ENCODE measurements at regions not wholly inside any gene's neighbourhood (a gene's known extent, or its start where the extent isn't known, plus 50 kb on each side); places are given as distances from the start of the nearest gene placed in this dataset.

GRCh38 chr5:52269859-52270258, 517.9 kb upstream of the ITGA1 start:
- H3K36me3 ChIP-seq (ENCODE audit: control insufficient read depth in 2 of 4, insufficient read depth in 4 of 4, low read length in 3 of 4) = no peaks in the 10 kb centered on the region
- no peak overlapping the region for H3K4ac ChIP-seq (replicated peaks; ENCODE audit: insufficient read length, low read depth, low read length)
- H2BK12ac ChIP-seq (ENCODE audit: low read depth, low read length) = no peak overlapping the region
- H3K27me3 ChIP-seq (replicated peaks in 1 of 4; ENCODE audit: control insufficient read depth in 3 of 4, extremely low read depth in 1 of 4, insufficient read depth in 3 of 4, low read length in 3 of 4) = no peaks in the 10 kb centered on the region
- POLR2A ChIA-PET (ENCODE audit: partially characterized antibody) = no interaction called here
- no peak overlapping the region for H3K4me2 ChIP-seq (ENCODE audit: insufficient read depth in 1 of 2, low read depth in 2 of 2, low read length in 2 of 2)
- no peak overlapping the region for H2BK5ac ChIP-seq (ENCODE audit: low read depth, low read length)
- no peak overlapping the region for H2BK20ac ChIP-seq (ENCODE audit: low read length)
- H2AK5ac ChIP-seq (ENCODE audit: low read depth, low read length) = no peak overlapping the region
- H3K27ac ChIP-seq (ENCODE audit: low read depth, low read length) = no peak overlapping the region
- no peak for FAIRE-seq
- H4K5ac ChIP-seq (ENCODE audit: insufficient read length, low read depth, low read length) = no peak overlapping the region
- H3K4me3 ChIP-seq (ENCODE audit: extremely low read depth in 1 of 4, insufficient read depth in 2 of 4, low read depth in 3 of 4, low read length in 4 of 4) = no peak overlapping the region
- H2BK120ac ChIP-seq (replicated peaks; ENCODE audit: low read depth, low read length) = no peak overlapping the region
- CTCF ChIA-PET (ENCODE audit: partially characterized antibody) = no interaction called here
- no peaks in the 10 kb centered on the region for H3K23me2 ChIP-seq (ENCODE audit: low read depth, low read length)
- no peak overlapping the region for H3K9ac ChIP-seq (replicated peaks in 1 of 4; ENCODE audit: extremely low read depth in 1 of 4, low read depth in 3 of 4, low read length in 3 of 4)
- no peak overlapping the region for H4K8ac ChIP-seq (ENCODE audit: extremely low read depth, insufficient read depth, low read length)
- no peaks in the 10 kb centered on the region for H3K9me3 ChIP-seq (ENCODE audit: insufficient read depth in 2 of 2, low read depth in 1 of 2, low read length in 1 of 2)
- no peak for DNase-seq (ENCODE audit: low read depth in 1 of 2, low spot score in 2 of 2)
- no peak overlapping the region for H3K14ac ChIP-seq (ENCODE audit: insufficient read length)
- TF ChIP-seq BACH1 (IDR thresholded peaks at IDR 0.05; ENCODE audit: low read length) = no peak
- no peak for TF ChIP-seq CTCF (IDR thresholded peaks at IDR 0.05; ENCODE audit: control extremely low read depth in 1 of 3, insufficient read depth in 1 of 3, low read depth in 1 of 3, low read length in 3 of 3)
- TF ChIP-seq ATF2 (IDR thresholded peaks at IDR 0.05; ENCODE audit: low read length) = no peak
- TF ChIP-seq POLR2AphosphoS5 (IDR thresholded peaks at IDR 0.05; ENCODE audit: low read depth, low read length) = no peak
- TF ChIP-seq CREB1 (IDR thresholded peaks at IDR 0.05) = no peak
- TF ChIP-seq USF2 (IDR thresholded peaks at IDR 0.05; ENCODE audit: low read length) = no peak
- no peak for TF ChIP-seq TAF7 (optimal IDR thresholded peaks at IDR 0.05; ENCODE audit: borderline replicate concordance, low read depth, low read length)
- TF ChIP-seq TAF1 (IDR thresholded peaks at IDR 0.05; ENCODE audit: low read depth, low read length) = no peak
- H3K56ac ChIP-seq (replicated peaks; ENCODE audit: insufficient read length, low read depth, low read length) = no peak overlapping the region
- peak overlapping the region; percentile 29; the same call in 1 of the 2 replicates for H2AFZ ChIP-seq (ENCODE audit: low read length)
- no peak overlapping the region for H3K23ac ChIP-seq (ENCODE audit: insufficient read length)
- no peaks in the 10 kb centered on the region for H4K20me1 ChIP-seq (replicated peaks in 1 of 2; ENCODE audit: control insufficient read depth in 1 of 2, insufficient read depth in 2 of 2, low read length in 2 of 2)
- no peak overlapping the region for H4K91ac ChIP-seq (replicated peaks; ENCODE audit: insufficient read length, low read length)
- H3K18ac ChIP-seq (ENCODE audit: extremely low read depth, low read length) = no peak overlapping the region
- H3K79me2 ChIP-seq (ENCODE audit: control insufficient read depth in 1 of 2, insufficient read depth in 2 of 2, low read length in 2 of 2) = no peaks in the 10 kb centered on the region
- H3K79me1 ChIP-seq (ENCODE audit: low read depth, low read length) = no peaks in the 10 kb centered on the region
- H2BK15ac ChIP-seq (ENCODE audit: low read length) = no peak overlapping the region
- 73% methylated on average over 4 of the region's 4 CpGs; no CpG with 5 or more reads in 1 of the 2 experiments for WGBS, 2 experiments (ENCODE audit: extremely low coverage in 1 of 2, insufficient coverage in 1 of 2, insufficient read length in 1 of 2, insufficient replicate concordance in 2 of 2, low coverage in 1 of 2, low lambda C conversion rate in 2 of 2, missing lambda C conversion rate in 1 of 2)
- peaks cover 0 to 8% (median 2%) of the 10 kb centered on the region in 4 experiments; a peak in 3 of 7 replicates for H3K4me1 ChIP-seq (replicated peaks in 1 of 4; ENCODE audit: control insufficient read depth in 3 of 4, insufficient read depth in 4 of 4, low read length in 3 of 4)

All from H1 (cell line).